Neuron (in vitro differentiated cells): ENCODE measurements at regions not wholly inside any gene's neighbourhood (a gene's known extent, or its start where the extent isn't known, plus 50 kb on each side); places are given as distances from the start of the nearest gene placed in this dataset.
"Not testable (repeated sequence)": the region's sequence is repeated elsewhere in the genome, so short reads cannot be mapped to it uniquely, and the experiment has no call there.

Source experiments
- H2AFZ ChIP-seq: one replicate; pipeline ENCODE4 v1.6.1; 2013; ENCODE audit warnings: low read depth, mild to moderate bottlenecking, inconsistent platforms, low read length, moderate library complexity
- H3K27me3 ChIP-seq: one replicate; pipeline ENCODE4 v1.6.1; 2013; ENCODE audit warnings: low read length; ENCODE audit not compliant: insufficient read depth
- H3K36me3 ChIP-seq: one replicate; pipeline ENCODE4 v1.6.1; 2013; ENCODE audit warnings: low read length; ENCODE audit not compliant: insufficient read depth
- H3K4me1 ChIP-seq: one replicate; pipeline ENCODE4 v1.6.1; 2013; ENCODE audit warnings: low read length; ENCODE audit not compliant: insufficient read depth
- H3K4me3 ChIP-seq: 2 replicates; pipeline ENCODE4 v1.5.1; 2013; ENCODE audit warnings: mild to moderate bottlenecking, low read length, moderate library complexity
- H3K9me3 ChIP-seq: one replicate; pipeline ENCODE4 v1.6.1; 2013; ENCODE audit warnings: low read length

GRCh38 chr15:87567406-87568030, 689.0 kb downstream of the NTRK3 start:
- H3K36me3 ChIP-seq, result no peaks in the 10 kb centered on the region
- H2AFZ ChIP-seq, result no peak overlapping the region
- H3K27me3 ChIP-seq, result no peaks in the 10 kb centered on the region
- H3K4me3 ChIP-seq, result no peak overlapping the region
- H3K9me3 ChIP-seq, result no peaks in the 10 kb centered on the region
- H3K4me1 ChIP-seq, result peaks cover under 1% of the 10 kb centered on the region

GRCh38 chr15:87566236-87566635, 690.3 kb downstream of the NTRK3 start:
- H3K27me3 ChIP-seq, result no peaks in the 10 kb centered on the region
- no peaks in the 10 kb centered on the region for H3K36me3 ChIP-seq
- no peak overlapping the region for H3K4me3 ChIP-seq
- no peaks in the 10 kb centered on the region for H3K4me1 ChIP-seq
- H3K9me3 ChIP-seq, result no peaks in the 10 kb centered on the region
- no peak overlapping the region for H2AFZ ChIP-seq

GRCh38 chr15:87564681-87565080, 691.9 kb downstream of the NTRK3 start:
- Histone ChIP-seq H3K4me1 (no peaks in the 10 kb centered on the region), H3K4me3 (no peak overlapping the region), H3K36me3 (no peaks in the 10 kb centered on the region)

GRCh38 chr15:87563869-87564268, 692.7 kb downstream of the NTRK3 start:
- Histone ChIP-seq H2AFZ (no peak overlapping the region), H3K9me3 (no peaks in the 10 kb centered on the region), H3K4me1 (no peaks in the 10 kb centered on the region), H3K4me3 (no peak overlapping the region), H3K27me3 (no peaks in the 10 kb centered on the region), H3K36me3 (no peaks in the 10 kb centered on the region)

More at GRCh38 chr15:87564681-87565080, 691.9 kb downstream of the NTRK3 start:
- no peak overlapping the region for H2AFZ ChIP-seq
- no peaks in the 10 kb centered on the region for H3K9me3 ChIP-seq
- no peaks in the 10 kb centered on the region for H3K27me3 ChIP-seq

- H3K27me3 ChIP-seq, result no peaks in the 10 kb centered on the region
- H3K4me3 ChIP-seq, result no peak overlapping the region
- H2AFZ ChIP-seq, result no peak overlapping the region
- H3K36me3 ChIP-seq, result no peaks in the 10 kb centered on the region
- H3K4me1 ChIP-seq, result no peaks in the 10 kb centered on the region
- no peaks in the 10 kb centered on the region for H3K9me3 ChIP-seq
Observed at GRCh38 chr15:87562203-87562602, 694.3 kb downstream of the NTRK3 start.

- H3K4me1 ChIP-seq, result no peaks in the 10 kb centered on the region
- H3K36me3 ChIP-seq, result no peaks in the 10 kb centered on the region
- no peaks in the 10 kb centered on the region for H3K27me3 ChIP-seq
- no peak overlapping the region for H2AFZ ChIP-seq
- H3K4me3 ChIP-seq, result no peak overlapping the region
- no peaks in the 10 kb centered on the region for H3K9me3 ChIP-seq
Observed at GRCh38 chr15:87561641-87562040, 694.9 kb downstream of the NTRK3 start.

- Histone ChIP-seq H3K36me3 (no peaks in the 10 kb centered on the region), H3K27me3 (no peaks in the 10 kb centered on the region), H3K4me3 (no peak overlapping the region), H3K4me1 (no peaks in the 10 kb centered on the region), H2AFZ (no peak overlapping the region), H3K9me3 (no peaks in the 10 kb centered on the region)
Observed at GRCh38 chr15:87557881-87558280, 698.7 kb downstream of the NTRK3 start.

- no peaks in the 10 kb centered on the region for H3K4me1 ChIP-seq
Observed at GRCh38 chr15:87556886-87557285, 699.7 kb downstream of the NTRK3 start.

GRCh38 chr15:87549860-87550259, 706.7 kb downstream of the NTRK3 start:
- H2AFZ ChIP-seq, result no peak overlapping the region
- no peaks in the 10 kb centered on the region for H3K9me3 ChIP-seq
- no peaks in the 10 kb centered on the region for H3K27me3 ChIP-seq
- H3K4me3 ChIP-seq, result no peak overlapping the region
- no peaks in the 10 kb centered on the region for H3K36me3 ChIP-seq
- no peaks in the 10 kb centered on the region for H3K4me1 ChIP-seq

More at GRCh38 chr15:87556886-87557285, 699.7 kb downstream of the NTRK3 start:
- H2AFZ ChIP-seq, result no peak overlapping the region
- H3K27me3 ChIP-seq, result no peaks in the 10 kb centered on the region
- no peak overlapping the region for H3K4me3 ChIP-seq
- H3K36me3 ChIP-seq, result no peaks in the 10 kb centered on the region
- no peaks in the 10 kb centered on the region for H3K9me3 ChIP-seq

GRCh38 chr15:87549296-87549695, 707.2 kb downstream of the NTRK3 start:
- no peaks in the 10 kb centered on the region for H3K4me1 ChIP-seq
- H2AFZ ChIP-seq, result no peak overlapping the region
- no peaks in the 10 kb centered on the region for H3K36me3 ChIP-seq
- H3K27me3 ChIP-seq, result no peaks in the 10 kb centered on the region
- H3K9me3 ChIP-seq, result no peaks in the 10 kb centered on the region
- no peak overlapping the region for H3K4me3 ChIP-seq

- not testable (repeated sequence) for H3K27me3 ChIP-seq, H3K36me3 ChIP-seq, H3K9me3 ChIP-seq, H3K4me1 ChIP-seq, H3K4me3 ChIP-seq, H2AFZ ChIP-seq
Observed at GRCh38 chr15:87548590-87548989, 707.9 kb downstream of the NTRK3 start.

- no peaks in the 10 kb centered on the region for H3K27me3 ChIP-seq
- no peaks in the 10 kb centered on the region for H3K4me1 ChIP-seq
- no peak overlapping the region for H2AFZ ChIP-seq
- no peaks in the 10 kb centered on the region for H3K36me3 ChIP-seq
- no peaks in the 10 kb centered on the region for H3K9me3 ChIP-seq
- no peak overlapping the region for H3K4me3 ChIP-seq
Observed at GRCh38 chr15:87547470-87548181, 708.9 kb downstream of the NTRK3 start.

GRCh38 chr15:87538327-87538834, 718.2 kb downstream of the NTRK3 start:
- Histone ChIP-seq H3K9me3 (no peaks in the 10 kb centered on the region), H3K4me1 (no peaks in the 10 kb centered on the region), H3K36me3 (no peaks in the 10 kb centered on the region), H2AFZ (no peak overlapping the region), H3K27me3 (no peaks in the 10 kb centered on the region), H3K4me3 (no peak overlapping the region)
